HG03558 (cell line): ENCODE measurements at regions not wholly inside any gene's neighbourhood (a gene's known extent, or its start where the extent isn't known, plus 50 kb on each side); places are given as distances from the start of the nearest gene placed in this dataset.
"Not testable (repeated sequence)": the region's sequence is repeated elsewhere in the genome, so short reads cannot be mapped to it uniquely, and the experiment has no call there.

Experiments
- ATAC-seq: cut with Tn5 transposase; IDR thresholded peaks from one replicate; pipeline ENCODE4 v1.9.1; 2021; ENCODE audit warnings: moderate number of reproducible peaks; ENCODE audit not compliant: unreplicated experiment; ENCODE audit errors: extremely low read depth

DNA sequence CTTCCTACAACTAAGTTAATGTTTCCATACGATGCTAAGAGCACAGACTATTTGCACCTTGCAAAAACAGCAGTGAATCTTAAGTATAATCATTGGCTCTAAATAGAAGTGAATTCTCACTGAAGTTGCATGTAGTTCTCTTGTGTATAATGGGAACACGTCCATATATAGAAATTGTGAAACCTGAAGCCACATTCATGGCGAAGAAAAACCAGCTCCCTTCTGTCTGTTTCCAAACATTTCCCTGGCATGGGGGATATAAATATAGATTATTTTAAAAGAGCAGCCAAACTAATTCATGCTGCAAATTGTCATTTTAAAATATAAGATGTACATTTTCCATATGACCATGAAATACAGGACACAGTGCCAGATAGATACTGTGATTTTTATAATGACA, 71.1 kb downstream of the TRAM1L1 start:
- ATAC-seq, result no peak

DNA sequence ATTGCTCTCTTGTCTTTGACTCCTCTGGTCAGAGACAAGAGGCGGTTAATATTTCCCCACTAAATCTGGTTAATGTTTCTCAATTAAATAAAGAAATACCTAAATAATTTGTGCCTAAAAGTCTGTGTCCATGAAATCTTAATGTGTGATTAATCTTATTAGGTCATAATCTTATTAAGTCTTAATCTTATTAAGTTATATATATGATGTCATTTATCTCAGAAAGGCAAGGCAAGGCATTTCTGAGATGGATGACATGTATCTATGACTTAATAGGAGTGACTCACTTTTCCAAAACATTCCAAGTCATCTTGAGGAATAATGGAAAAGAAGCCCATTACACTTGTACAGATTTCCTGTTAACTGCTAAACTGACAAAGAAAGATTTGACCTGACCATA, 74.7 kb downstream of the TRAM1L1 start:
- no peak for ATAC-seq

DNA sequence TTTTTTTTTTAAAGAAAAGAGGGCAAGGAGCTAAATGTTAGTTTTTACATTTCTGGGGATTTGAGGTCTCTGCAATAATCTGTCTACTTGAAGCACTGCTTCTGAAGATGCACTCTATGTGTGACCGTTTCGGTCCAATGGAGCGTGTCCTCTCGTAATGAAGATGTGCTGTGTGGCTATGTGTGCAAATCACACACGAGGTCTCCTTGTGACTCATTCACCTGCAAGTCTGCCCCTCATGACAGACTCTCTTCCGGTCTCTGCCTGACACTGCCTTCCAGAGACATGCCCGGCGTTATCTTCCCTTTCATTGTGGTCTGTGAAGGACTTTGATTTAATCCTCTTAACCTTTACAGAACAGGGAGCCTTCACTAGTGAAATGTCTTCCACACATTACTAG, 84.3 kb downstream of the TRAM1L1 start:
- ATAC-seq, result no peak

DNA sequence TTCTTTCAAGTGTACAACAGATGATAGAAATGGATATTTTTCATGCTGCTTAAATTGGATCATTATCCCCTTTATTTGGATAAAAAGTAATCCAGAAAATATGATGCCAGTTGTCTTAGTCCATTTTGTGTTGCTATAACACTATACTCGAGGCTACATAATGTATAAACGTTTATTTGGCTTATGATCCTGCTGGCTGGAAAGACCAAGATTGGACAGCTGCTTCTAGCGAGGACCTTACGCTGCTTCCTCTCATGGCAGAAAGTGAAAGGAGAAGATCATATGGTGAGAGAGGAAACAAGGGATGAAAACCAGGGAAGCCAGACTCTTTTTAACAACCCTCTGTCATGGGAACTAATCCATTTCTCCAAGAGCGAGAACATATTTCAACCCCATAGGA, 102.7 kb downstream of the TRAM1L1 start:
- no peak for ATAC-seq

DNA sequence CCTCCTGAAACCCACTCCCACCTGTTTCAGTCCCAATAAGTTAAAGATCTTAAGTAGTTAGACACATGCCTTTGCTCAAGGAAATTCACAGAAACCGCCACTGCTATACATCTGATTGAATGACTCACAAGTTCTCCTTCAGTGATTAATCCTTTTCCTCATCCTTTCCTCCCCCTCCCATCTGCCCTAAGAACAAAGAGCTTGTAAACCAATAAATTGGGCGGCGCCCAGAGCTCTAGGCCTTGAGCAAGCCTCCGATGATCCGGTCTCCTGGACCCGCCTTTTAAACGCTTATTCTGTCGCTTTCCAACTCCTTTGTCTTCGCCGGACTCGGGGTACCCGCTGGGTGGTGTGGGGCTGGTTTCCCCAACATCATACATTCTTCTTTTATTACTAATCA, 104.9 kb downstream of the TRAM1L1 start:
- ATAC-seq, result not testable (repeated sequence)

DNA sequence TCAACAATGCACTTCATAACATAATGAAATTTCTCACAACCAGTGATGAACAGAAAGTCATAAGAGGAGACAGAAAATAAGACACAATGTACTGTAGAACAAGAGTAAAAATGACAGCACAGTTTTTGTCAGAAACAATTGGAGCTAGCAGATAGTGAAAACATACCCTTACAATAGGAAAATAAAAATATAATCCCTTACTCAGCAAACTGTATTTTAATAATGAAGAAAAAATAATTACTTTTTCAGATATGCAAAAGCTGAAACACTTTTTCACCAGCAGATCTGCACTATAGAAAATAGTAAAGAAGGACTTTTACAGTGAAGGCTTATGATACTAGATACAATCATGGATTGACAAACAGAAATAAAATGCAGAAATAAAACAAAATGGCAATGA, 126.3 kb downstream of the TRAM1L1 start:
- no peak for ATAC-seq

DNA sequence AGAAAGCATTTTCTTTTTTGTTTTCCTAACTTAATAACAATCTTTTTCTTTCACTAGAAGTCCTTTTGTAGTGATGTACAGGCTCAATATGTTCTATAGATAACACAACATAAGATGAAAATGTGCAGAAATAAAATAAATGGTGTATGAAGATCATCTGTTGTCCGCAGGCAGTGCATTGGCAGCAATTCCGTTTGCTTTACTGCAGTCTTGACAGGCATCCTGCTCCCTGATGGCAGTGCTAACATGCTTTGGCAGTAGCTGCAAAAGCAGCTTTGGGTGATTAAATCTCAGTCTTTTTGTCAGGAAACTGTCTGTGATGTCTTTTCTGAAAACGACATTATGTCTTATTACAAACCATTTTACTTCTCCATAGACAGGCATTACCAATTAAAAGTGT, 131.4 kb downstream of the TRAM1L1 start:
- ATAC-seq, result no peak

DNA sequence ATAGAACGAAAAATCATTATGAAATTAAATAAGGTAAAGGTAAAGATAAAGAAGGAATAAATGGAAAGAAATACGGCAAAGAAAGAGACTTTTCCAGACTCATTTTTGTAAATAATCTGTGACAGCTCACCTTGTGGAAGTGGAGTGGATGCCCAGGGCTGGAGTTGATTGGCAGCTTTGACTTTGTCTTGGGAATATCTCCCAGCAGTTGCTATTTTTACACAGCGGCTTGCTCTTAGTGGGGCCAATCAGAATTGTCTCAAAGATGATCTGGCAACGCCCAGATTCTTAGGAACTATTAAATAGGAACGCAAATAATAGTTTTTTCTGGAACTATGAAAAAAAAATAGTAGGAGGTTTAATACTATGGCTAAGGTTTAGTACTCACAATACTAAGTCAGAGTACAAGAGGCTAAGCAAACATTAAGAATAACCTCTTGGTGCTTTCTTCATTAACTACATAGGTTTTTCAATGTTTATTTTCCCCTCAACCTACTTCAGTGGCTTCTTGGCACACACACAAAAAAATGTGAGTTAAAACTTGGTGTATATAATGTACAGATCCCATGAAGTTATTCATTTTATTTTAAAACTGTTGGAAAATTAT, 132.7 kb downstream of the TRAM1L1 start:
- no peak for ATAC-seq

DNA sequence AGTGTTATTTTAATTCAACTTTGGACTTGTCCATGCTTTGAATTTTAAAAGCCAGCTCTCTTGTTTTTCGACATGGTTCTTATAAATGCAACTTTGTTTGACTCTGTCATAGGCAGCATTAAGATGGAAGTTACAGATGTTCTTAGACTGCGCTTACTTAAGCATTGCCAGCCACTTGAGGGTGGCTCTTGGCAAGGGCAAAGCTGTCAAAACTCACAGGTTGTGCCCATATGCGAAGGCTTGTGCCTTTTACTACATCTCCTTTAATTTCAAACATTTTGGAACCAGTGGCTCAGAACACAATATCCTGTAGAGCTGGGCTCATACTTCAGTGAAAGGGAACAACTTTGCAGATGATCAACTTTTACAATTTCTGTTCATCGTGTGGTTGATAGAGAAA, 135.5 kb downstream of the TRAM1L1 start:
- no peak for ATAC-seq

DNA sequence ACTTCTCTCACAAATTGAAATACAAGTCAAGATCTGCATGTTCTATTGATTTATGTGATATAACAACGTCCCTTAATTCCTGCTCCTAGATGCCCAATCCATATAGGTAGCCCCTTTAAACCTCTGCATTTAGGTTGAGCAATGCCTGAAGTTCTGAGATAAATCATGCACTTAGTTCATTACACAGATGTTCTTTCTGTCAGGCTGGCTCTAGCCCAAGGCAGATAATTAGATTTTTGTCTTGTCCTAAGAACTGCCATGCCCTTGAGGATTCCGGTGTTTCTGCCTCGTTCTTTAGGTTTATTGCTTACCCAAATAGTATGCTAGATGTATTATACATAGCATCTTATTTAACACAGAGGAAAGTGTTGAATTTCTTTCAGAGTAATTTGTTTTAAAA, 143.1 kb downstream of the TRAM1L1 start:
- ATAC-seq, result no peak

DNA sequence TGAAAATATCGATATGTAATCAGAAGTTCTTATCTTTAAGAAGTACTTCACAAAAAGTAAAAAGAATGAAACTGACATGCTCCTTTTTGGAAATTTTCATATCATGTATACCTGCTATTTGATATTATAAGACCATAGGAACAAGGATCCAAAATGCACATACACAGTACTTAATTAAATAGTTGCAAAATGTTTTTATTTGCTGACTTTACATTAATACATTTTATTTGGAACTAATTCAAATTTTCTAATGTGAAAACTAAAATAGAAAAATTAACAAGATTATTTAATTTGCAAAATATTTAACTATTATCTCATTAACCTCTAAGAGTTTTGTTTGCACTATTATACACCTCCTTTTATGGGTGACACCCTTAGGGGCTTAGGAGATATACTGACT, 155.0 kb downstream of the TRAM1L1 start:
- no peak for ATAC-seq

DNA sequence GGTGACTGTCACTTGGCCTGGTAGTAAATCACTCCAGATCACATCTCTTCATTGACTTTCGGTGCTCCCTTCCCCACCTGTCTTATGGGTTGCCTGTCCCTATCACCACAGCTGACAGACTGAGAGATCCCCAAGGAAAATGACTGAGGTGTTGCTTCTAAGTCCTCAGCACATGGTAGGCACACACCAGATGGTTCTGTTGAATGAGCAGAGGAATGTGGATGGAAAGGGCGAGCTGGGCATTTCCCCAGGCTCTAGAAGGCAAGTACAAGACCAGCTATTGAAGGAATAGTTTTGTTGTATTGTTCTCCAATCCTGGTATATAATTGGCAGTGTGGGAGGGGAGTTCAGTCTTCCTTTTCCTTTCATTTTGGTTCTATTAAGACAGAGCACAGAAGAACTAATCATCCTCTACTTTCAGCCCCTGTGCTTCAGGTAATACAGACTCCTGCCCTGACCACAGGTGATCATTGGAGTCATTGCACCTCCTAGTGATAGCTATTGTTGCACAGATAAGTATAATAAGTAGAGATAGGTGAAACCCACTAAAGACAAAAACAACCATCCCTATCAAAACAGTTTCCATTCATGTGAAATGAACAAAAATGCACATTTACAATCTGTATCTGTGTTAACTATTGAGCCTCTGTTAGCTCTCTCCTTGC, 158.6 kb downstream of the TRAM1L1 start:
- no peak for ATAC-seq

DNA sequence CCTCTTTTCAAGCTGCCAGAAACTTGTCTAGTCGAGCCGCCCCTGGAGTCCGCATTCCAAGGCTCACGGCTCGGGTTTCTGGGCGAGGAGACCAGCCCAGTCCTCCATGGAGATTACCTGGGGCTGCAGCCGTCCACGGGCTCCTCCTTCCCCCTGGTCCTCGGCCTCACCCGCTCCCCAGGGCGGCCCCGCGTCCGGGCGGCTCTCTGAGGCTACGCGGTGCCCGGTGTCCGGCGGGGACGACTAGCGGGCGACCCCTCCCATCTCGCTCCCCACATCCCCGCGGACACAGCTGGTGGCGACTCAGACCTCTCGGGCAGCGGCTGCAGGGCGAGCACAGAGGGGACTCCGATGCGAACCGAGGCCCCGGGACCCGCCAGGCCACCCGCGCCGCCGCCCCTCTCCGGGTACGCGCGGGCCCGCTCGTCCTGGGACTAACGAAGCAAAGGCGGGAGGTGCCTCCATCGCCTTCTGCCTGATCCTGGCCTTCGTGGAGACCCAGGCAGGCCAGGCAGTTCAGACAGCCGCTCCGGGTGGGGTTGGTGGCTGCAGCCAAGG, 159.4 kb downstream of the TRAM1L1 start:
- no peak for ATAC-seq

DNA sequence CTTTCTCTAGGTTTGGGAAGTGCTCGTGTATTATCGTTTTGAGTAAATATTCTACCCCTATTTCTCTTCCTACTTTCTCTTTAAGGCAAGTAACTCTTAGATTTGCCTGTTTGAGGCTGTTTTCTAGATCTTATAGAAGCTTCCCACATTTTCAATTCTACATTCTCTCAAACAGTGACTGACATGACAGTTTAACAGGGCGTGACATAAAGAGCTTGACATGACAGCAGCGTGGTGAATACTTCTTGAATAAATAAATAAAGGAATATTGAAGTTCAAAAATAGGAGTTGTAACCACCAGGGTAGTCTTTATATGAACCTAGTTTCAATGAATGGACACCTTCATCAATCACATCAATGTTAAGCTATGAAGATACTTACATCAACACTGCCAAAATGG, 162.0 kb downstream of the TRAM1L1 start:
- ATAC-seq, result no peak

DNA sequence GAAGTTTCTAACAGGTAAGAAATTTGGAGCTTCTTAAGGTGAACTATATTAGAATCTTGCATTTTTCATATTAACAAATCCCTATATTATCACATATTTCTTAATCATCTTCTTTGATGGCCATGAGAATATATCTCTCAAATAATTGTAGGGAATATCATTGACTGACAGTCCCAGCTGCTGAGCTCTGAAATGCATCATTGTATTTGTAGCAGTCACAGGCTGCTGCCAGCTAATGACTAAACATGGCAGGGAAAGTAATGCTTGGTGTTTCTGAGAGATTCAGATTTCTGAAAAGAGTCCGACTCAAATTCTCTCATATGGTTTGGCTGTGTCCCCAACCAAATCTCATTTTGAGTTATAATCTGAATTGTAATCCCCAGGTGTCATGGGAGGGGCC, 171.9 kb downstream of the TRAM1L1 start:
- ATAC-seq, result no peak

DNA sequence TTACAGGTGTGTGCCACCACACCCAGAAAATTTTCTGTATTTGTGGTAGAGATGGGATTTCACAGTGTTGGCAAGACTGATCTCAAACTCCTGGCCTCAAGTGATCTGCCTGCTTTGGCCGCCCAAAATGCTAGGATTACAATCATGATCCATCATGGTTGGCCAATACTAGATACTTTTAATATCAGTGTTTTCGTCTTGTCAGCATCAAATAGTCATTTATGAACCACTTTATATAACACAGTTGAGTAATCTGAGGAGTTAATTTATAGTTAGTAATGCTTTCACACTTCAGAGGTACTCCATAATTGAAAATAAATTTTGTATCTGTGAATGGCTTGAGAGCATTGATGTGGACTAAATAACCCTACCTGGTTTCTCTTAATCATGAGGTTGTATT, 178.6 kb downstream of the TRAM1L1 start:
- ATAC-seq, result no peak

DNA sequence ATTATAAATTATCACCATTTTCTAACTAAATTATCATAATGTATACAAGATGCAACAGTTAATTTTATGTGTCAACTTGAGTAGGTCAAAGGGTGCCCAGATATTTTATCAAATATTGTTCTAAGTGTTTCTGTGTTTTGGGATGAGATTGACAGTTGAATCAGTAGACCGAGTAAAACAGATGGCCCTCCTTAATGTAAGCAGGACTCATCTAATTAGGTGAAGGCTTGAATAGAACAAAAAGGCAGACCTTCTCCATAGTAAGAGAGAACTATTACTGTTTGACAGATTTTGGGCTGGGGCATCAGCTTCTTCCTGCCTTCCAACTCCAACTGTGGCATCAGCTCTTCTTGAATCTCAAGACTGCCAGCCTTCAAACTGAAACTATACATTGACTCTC, 185.8 kb downstream of the TRAM1L1 start:
- no peak for ATAC-seq

DNA sequence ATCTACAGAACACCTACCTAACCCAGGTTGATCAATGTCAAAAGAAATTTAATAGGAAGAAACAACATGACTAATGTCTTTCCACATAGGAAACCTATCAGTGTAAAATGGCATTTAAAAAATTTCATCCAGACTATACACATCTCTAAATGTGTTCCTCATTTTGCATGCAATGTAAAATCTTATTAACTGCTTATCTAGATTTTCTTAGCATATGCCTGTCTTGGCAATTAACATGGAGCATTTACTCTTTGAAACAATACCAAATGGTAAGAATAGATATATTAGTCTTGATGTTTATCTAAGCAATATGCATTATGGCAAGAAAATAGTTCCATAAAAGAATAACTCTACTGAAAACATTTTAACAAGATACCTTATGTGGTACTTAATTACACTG, 199.8 kb downstream of the TRAM1L1 start:
- ATAC-seq, result no peak

DNA sequence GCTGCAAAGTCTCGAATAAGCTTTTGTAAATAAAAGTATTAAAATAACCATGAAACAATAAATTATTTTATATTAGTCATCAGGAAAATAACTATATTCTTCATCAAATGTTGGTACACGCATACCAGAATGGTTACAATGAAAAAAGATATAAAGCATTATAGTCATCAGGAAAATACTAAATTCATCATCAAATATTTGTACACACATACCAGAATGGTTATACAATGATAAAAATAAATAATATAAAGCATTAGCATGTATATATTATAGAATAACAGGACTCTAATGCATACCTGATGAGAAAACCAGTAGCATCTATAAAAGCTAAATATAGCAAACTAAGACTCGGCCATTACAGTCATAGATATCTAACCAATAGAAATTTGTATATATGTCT, 202.9 kb downstream of the TRAM1L1 start:
- no peak for ATAC-seq

DNA sequence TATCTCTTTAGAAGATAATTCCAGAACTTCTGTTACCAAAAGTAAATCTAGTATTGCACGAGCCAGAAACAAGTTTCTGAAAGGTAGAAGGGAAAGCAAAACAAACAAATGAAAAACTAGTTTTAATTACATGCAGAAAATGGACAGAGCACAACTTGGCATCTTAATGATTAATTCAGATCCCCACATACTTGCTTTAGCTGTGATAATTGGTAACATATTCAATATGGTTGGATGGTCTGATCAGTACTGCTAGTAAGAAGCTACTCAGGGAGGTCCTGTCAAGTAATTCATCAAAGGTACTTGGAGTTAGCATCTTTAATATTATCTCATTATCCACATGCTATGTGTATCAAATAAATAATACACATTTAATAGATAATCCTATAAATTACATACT, 204.3 kb downstream of the TRAM1L1 start:
- ATAC-seq, result no peak

DNA sequence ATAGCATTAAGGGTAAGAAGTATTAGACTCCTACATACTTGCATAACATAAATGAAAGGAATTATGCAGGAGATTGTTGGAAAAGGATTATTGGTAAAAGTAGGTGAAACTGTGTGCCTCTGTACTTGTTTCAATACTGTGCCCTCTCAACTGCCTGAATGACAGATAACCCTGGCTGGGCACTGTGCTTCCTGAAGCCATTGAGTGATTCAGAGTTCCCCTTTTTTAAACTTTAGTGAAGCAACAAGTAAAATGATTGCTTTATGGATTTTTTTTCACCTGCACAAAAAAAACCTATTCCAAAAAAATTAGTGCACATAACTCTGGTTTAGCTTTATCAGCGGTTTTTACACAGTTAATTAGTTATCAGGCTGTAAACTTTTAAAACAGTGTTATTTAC, 204.8 kb downstream of the TRAM1L1 start:
- ATAC-seq, result no peak

DNA sequence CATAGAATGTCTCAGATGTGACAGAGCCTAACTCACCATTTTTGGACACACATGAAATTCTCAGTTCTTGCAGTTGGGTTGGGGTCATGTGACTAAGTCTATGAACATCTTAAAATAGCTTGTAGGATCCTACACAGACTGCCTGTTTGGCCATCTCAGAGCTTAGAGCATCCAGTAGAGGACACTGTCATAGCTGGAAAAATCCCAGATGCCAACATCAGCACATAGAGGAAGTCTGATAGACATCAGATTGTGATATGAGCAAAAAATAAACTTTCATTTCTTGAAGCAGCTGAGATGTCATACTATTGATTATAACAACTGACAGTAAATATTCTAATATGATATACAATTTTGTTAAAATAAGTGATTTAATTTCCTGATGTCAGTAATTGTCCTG, 207.1 kb downstream of the TRAM1L1 start:
- ATAC-seq, result no peak
